Liver (tissue), 3 donors: ENCODE measurements at regions not wholly inside any gene's neighbourhood (a gene's known extent, or its start where the extent isn't known, plus 50 kb on each side); places are given as distances from the start of the nearest gene placed in this dataset.

Experiments used
- CTCF ChIP-seq: fragments of 150-350 bp; IDR thresholded peaks from 2 replicates; pipeline ENCODE4 v1.5.1; 2017; ENCODE audit warnings: improper control_type of control experiment, low read depth, low read length; ENCODE audit not compliant: missing input control
- FOXA1 ChIP-seq: IDR thresholded peaks from 2 replicates; pipeline ENCODE4 v1.6.1; 2016; ENCODE audit warnings: antibody characterized with exemption
- GABPA ChIP-seq, 2 donors: IDR thresholded peaks in 1 of 2; conservative IDR thresholded peaks in 1 of 2; 2 replicates each; pipeline ENCODE4 v1.6.1; 2016; ENCODE audit warnings: antibody characterized with exemption in 2 of 2, mild to moderate bottlenecking in 1 of 2, moderate library complexity in 1 of 2
- JUND ChIP-seq, 2 donors: IDR thresholded peaks; 2 replicates each; pipeline ENCODE4 v1.6.1; 2016; ENCODE audit warnings: antibody characterized with exemption in 2 of 2
- MAX ChIP-seq: IDR thresholded peaks from 2 replicates; pipeline ENCODE4 v1.6.1; 2016; ENCODE audit warnings: antibody characterized with exemption
- NR2F2 ChIP-seq: IDR thresholded peaks from 2 replicates; pipeline ENCODE4 v1.6.1; 2016; ENCODE audit warnings: antibody characterized with exemption
- REST ChIP-seq: IDR thresholded peaks from 2 replicates; pipeline ENCODE4 v1.6.1; 2016; ENCODE audit warnings: antibody characterized with exemption, mild to moderate bottlenecking
- SP1 ChIP-seq: IDR thresholded peaks from 2 replicates; pipeline ENCODE4 v1.6.1; 2018; ENCODE audit warnings: antibody characterized with exemption, mild to moderate bottlenecking
- TAF1 ChIP-seq: conservative IDR thresholded peaks from 2 replicates; pipeline ENCODE4 v1.6.1; 2016; ENCODE audit warnings: antibody characterized with exemption, mild to moderate bottlenecking
- YY1 ChIP-seq: IDR thresholded peaks from 2 replicates; pipeline ENCODE4 v1.6.1; 2016; ENCODE audit warnings: antibody characterized with exemption, mild to moderate bottlenecking
- donor health status: healthy.
- donor health status: healthy.

GRCh38 chr4:55729351-55730279 is 90.0 kb upstream of the EXOC1L start:
- TF ChIP-seq CTCF, result no peak
- TF ChIP-seq YY1, result no peak
- TF ChIP-seq FOXA1, result no peak
- no peak for TF ChIP-seq TAF1
- TF ChIP-seq SP1, result no peak
- TF ChIP-seq REST, result no peak
- TF ChIP-seq MAX, result no peak
- TF ChIP-seq NR2F2, result no peak
- no peak for TF ChIP-seq JUND (IDR thresholded peaks at IDR 0.05)
- TF ChIP-seq GABPA (IDR thresholded peaks at IDR 0.05 in 1 of 2, conservative IDR thresholded peaks at IDR 0.05 in 1 of 2), result no peak
